HEK293 (cell line): ENCODE measurements at regions not wholly inside any gene's neighbourhood (a gene's known extent, or its start where the extent isn't known, plus 50 kb on each side); places are given as distances from the start of the nearest gene placed in this dataset.

Experiments used
- IKZF3 ChIP-seq: fragments of 450-650 bp; IDR thresholded peaks from 2 replicates; pipeline ENCODE4 v1.5.0; 2018; ENCODE audit warnings: missing biosample characterization, mild to moderate bottlenecking, missing genetic modification characterization, moderate library complexity
- REST ChIP-seq: fragments of 450-650 bp; formaldehyde crosslinking; IDR thresholded peaks from 2 replicates; pipeline ENCODE4 v1.5.1; 2016; ENCODE audit warnings: missing biosample characterization, missing genetic modification characterization
- YY1 ChIP-seq: fragments of 450-650 bp; formaldehyde crosslinking; IDR thresholded peaks from 2 replicates; pipeline ENCODE4 v1.5.1; 2018; ENCODE audit warnings: missing biosample characterization, missing genetic modification characterization
- ZNF114 ChIP-seq: fragments of 450-650 bp; formaldehyde crosslinking; IDR thresholded peaks from 2 replicates; pipeline ENCODE4 v1.5.0; 2017; ENCODE audit warnings: missing biosample characterization, missing genetic modification characterization
- ZNF274 ChIP-seq, 2 experiments: fragments of 200-500 bp in 1 of 2; fragments of 450-650 bp in 1 of 2; sonication (Bioruptor generic) in 1 of 2; formaldehyde crosslinking in 1 of 2; IDR thresholded peaks; 2 replicates each; pipeline versions ENCODE4 v1.5.1 to v1.6.1; 2014 to 2016; ENCODE audit warnings: borderline replicate concordance in 1 of 2, inconsistent platforms in 1 of 2, low read length in 1 of 2, missing biosample characterization in 1 of 2, missing genetic modification characterization in 1 of 2
- ZNF600 ChIP-seq: fragments of 450-650 bp; formaldehyde crosslinking; IDR thresholded peaks from 2 replicates; pipeline ENCODE4 v1.5.1; 2016; ENCODE audit warnings: missing biosample characterization, missing genetic modification characterization
- TF ChIP-seq, protein P1 (sequence below): fragments of 450-650 bp; formaldehyde crosslinking; IDR thresholded peaks from 2 replicates; pipeline ENCODE4 v1.5.1; 2016; ENCODE audit warnings: missing biosample characterization, missing genetic modification characterization
- TF ChIP-seq, protein P2 (sequence below): fragments of 450-650 bp; formaldehyde crosslinking; IDR thresholded peaks from 2 replicates; pipeline ENCODE4 v1.5.1; 2016; ENCODE audit warnings: missing biosample characterization, missing genetic modification characterization, low read depth

- TF ChIP-seq, protein P1, sequence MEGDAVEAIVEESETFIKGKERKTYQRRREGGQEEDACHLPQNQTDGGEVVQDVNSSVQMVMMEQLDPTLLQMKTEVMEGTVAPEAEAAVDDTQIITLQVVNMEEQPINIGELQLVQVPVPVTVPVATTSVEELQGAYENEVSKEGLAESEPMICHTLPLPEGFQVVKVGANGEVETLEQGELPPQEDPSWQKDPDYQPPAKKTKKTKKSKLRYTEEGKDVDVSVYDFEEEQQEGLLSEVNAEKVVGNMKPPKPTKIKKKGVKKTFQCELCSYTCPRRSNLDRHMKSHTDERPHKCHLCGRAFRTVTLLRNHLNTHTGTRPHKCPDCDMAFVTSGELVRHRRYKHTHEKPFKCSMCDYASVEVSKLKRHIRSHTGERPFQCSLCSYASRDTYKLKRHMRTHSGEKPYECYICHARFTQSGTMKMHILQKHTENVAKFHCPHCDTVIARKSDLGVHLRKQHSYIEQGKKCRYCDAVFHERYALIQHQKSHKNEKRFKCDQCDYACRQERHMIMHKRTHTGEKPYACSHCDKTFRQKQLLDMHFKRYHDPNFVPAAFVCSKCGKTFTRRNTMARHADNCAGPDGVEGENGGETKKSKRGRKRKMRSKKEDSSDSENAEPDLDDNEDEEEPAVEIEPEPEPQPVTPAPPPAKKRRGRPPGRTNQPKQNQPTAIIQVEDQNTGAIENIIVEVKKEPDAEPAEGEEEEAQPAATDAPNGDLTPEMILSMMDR, result no peak
- no peak for TF ChIP-seq REST
- no peak for TF ChIP-seq ZNF600 (tag by site-specific recombination)
- TF ChIP-seq, protein P2, sequence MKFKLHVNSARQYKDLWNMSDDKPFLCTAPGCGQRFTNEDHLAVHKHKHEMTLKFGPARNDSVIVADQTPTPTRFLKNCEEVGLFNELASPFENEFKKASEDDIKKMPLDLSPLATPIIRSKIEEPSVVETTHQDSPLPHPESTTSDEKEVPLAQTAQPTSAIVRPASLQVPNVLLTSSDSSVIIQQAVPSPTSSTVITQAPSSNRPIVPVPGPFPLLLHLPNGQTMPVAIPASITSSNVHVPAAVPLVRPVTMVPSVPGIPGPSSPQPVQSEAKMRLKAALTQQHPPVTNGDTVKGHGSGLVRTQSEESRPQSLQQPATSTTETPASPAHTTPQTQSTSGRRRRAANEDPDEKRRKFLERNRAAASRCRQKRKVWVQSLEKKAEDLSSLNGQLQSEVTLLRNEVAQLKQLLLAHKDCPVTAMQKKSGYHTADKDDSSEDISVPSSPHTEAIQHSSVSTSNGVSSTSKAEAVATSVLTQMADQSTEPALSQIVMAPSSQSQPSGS (tag by site-specific recombination), result no peak
- TF ChIP-seq ZNF114 (tag by site-specific recombination), result no peak
- no peak for TF ChIP-seq ZNF274 (IDR thresholded peaks at IDR 0.05; ENCODE audit: low read length)
- no peak for TF ChIP-seq ZNF274 (tag by site-specific recombination; IDR thresholded peaks at IDR 0.05; ENCODE audit: borderline replicate concordance)
- no peak for TF ChIP-seq YY1 (tag by site-specific recombination)
- TF ChIP-seq IKZF3 (tag by site-specific recombination), result no peak
Measured at GRCh38 chr1:220966881-220967611, 87.8 kb downstream of the HLX start.
